Ishikawa (cell line): ENCODE measurements at regions not wholly inside any gene's neighbourhood (a gene's known extent, or its start where the extent isn't known, plus 50 kb on each side); places are given as distances from the start of the nearest gene placed in this dataset.

Source experiments
- TCF12 ChIP-seq: IDR thresholded peaks from 2 replicates; pipeline ENCODE4 v1.6.1; 2012; ENCODE audit warnings: low read depth
- USF1 ChIP-seq: IDR thresholded peaks from 2 replicates; pipeline ENCODE4 v1.6.1; 2012

GRCh38 chr13:52975161-52975560, 53.5 kb upstream of the OLFM4 start:
- TF ChIP-seq USF1: no peak
- TF ChIP-seq TCF12: no peak
